ENCODE measurements at regions not wholly inside any gene's neighbourhood (a gene's known extent, or its start where the extent isn't known, plus 50 kb on each side); places are given as distances from the start of the nearest gene placed in this dataset.

GRCh38 chr4:152236519-152237056 is 299.3 kb downstream of the FBXW7 start:
- H3K4me1 ChIP-seq (ENCODE audit: control insufficient read depth, insufficient read depth, low read length), result no peaks in the 10 kb centered on the region
- CTCF ChIA-PET, result no interaction called here
- no peaks in the 10 kb centered on the region; the same call in 2 of the 3 replicates for H3K9me3 ChIP-seq (replicated peaks; ENCODE audit: control insufficient read depth, insufficient read depth, low read length)
- no peak overlapping the region for H3K4me2 ChIP-seq (ENCODE audit: control insufficient read depth, insufficient read depth)
- peak; percentile 62 for FAIRE-seq
- in situ Hi-C loops (cut with MboI), result no loop called here
- no TSS peak for BruUV-seq (replicated peaks)
- intact Hi-C loops (cut with micrococcal nuclease; ENCODE audit: unreplicated experiment), result no loop called here
- H4K20me1 ChIP-seq (ENCODE audit: control insufficient read depth, insufficient read depth), result no peaks in the 10 kb centered on the region
- DNase-seq (ENCODE audit: low read depth, low spot score), result no peak
- SMC1A ChIA-PET (ENCODE audit: uncharacterized antibody, unreplicated experiment), result no interaction called here
- H3K79me2 ChIP-seq (ENCODE audit: control insufficient read depth, insufficient read depth, low read length), result no peaks in the 10 kb centered on the region
- TF ChIP-seq ZNF207 (IDR thresholded peaks at IDR 0.05; ENCODE audit: borderline replicate concordance) (no peak), POLR2AphosphoS5 (IDR thresholded peaks at IDR 0.05; ENCODE audit: low read length) (no peak), DPF2 (IDR thresholded peaks at IDR 0.05) (no peak), ZZZ3 (IDR thresholded peaks at IDR 0.05; ENCODE audit: control insufficient read depth, insufficient read length, low read depth) (no peak), EGR1 (IDR thresholded peaks at IDR 0.05; ENCODE audit: borderline replicate concordance in 1 of 2, low read depth in 2 of 2, low read length in 2 of 2) (no peak), CBX5 (IDR thresholded peaks at IDR 0.05; ENCODE audit: low read depth) (no peak), MYB (IDR thresholded peaks at IDR 0.05; ENCODE audit: borderline replicate concordance, low read depth, low read length) (no peak), TCF3 (IDR thresholded peaks at IDR 0.05; ENCODE audit: borderline replicate concordance, insufficient read depth, low read depth, low read length) (no peak), PML (IDR thresholded peaks at IDR 0.05; ENCODE audit: low read length) (no peak), CHD4 (IDR thresholded peaks at IDR 0.05) (no peak), EZH2 (IDR thresholded peaks at IDR 0.05; ENCODE audit: borderline replicate concordance, control insufficient read depth, low read depth, low read length) (no peak), POLR2AphosphoS2 (IDR thresholded peaks at IDR 0.05; ENCODE audit: low read depth, low read length) (no peak), LARP7 (IDR thresholded peaks at IDR 0.05) (no peak), SIX5 (IDR thresholded peaks at IDR 0.05; ENCODE audit: low read depth, low read length, severe bottlenecking) (no peak), JUND (IDR thresholded peaks at IDR 0.05; ENCODE audit: low read depth, low read length) (no peak), IKZF1 (conservative IDR thresholded peaks at IDR 0.05) (no peak), ZNF24 (IDR thresholded peaks at IDR 0.05) (no peak), PAX5 (IDR thresholded peaks at IDR 0.05; ENCODE audit: borderline replicate concordance, low read depth, low read length) (no peak)
- TF ChIP-seq, protein P1, sequence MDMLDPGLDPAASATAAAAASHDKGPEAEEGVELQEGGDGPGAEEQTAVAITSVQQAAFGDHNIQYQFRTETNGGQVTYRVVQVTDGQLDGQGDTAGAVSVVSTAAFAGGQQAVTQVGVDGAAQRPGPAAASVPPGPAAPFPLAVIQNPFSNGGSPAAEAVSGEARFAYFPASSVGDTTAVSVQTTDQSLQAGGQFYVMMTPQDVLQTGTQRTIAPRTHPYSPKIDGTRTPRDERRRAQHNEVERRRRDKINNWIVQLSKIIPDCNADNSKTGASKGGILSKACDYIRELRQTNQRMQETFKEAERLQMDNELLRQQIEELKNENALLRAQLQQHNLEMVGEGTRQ (IDR thresholded peaks at IDR 0.05; ENCODE audit: borderline replicate concordance, low read depth, low read length), result no peak
- RAD21 ChIA-PET (ENCODE audit: unreplicated experiment), result no interaction called here
- POLR2A ChIA-PET, result interaction anchor here (0.7 kb wide), 1 partner anchor 75 kb away, joined by 7 read pairs; no protein-coding TSS in a partner anchor
- WGBS (ENCODE audit: insufficient coverage, insufficient replicate concordance, low lambda C conversion rate, missing lambda C conversion rate), result 0% methylated on average over 2 of the region's 3 CpGs
- H2AFZ ChIP-seq (ENCODE audit: control insufficient read depth, low read depth, low read length), result no peak overlapping the region
- H3K36me3 ChIP-seq (ENCODE audit: control insufficient read depth in 2 of 2, insufficient read depth in 2 of 2, low read length in 1 of 2), result no peaks in the 10 kb centered on the region
- no peaks in the 10 kb centered on the region for H3K27me3 ChIP-seq (replicated peaks in 1 of 2; ENCODE audit: control insufficient read depth in 2 of 2, insufficient read depth in 2 of 2, low read length in 1 of 2)
- ATAC-seq, result no peak
- H3K27ac ChIP-seq (ENCODE audit: control insufficient read depth, insufficient read depth), result no peak overlapping the region
- H3K4me3 ChIP-seq, result no peak overlapping the region
- H3K9ac ChIP-seq (ENCODE audit: control insufficient read depth, insufficient read depth, low read length), result no peak overlapping the region

Measured in GM12878 (cell line).